ENCODE measurements at regions not wholly inside any gene's neighbourhood (a gene's known extent, or its start where the extent isn't known, plus 50 kb on each side); places are given as distances from the start of the nearest gene placed in this dataset.

GRCh38 chr9:111222757-111223156 is 107.3 kb downstream of the OR2K2 start:
- no peak for DNase-seq (ENCODE audit: low read depth, low spot score)
- in situ Hi-C loops (cut with HindIII; ENCODE audit: low pct_unique_long_range_greater_than_20kb, low sequenced_read_pairs) = no loop called here

- in situ Hi-C loops (cut with HindIII; ENCODE audit: low pct_unique_long_range_greater_than_20kb, low sequenced_read_pairs) = no loop called here
Measured at GRCh38 chr9:111212874-111213273, 117.2 kb downstream of the OR2K2 start.

GRCh38 chr9:111198936-111199335 is 131.1 kb downstream of the OR2K2 start:
- in situ Hi-C loops (cut with HindIII; ENCODE audit: low pct_unique_long_range_greater_than_20kb, low sequenced_read_pairs) = no loop called here

More at GRCh38 chr9:111212874-111213273, 117.2 kb downstream of the OR2K2 start:
- DNase-seq (ENCODE audit: low read depth, low spot score) = no peak

GRCh38 chr9:111197256-111197655 is 132.8 kb downstream of the OR2K2 start:
- in situ Hi-C loops (cut with HindIII; ENCODE audit: low pct_unique_long_range_greater_than_20kb, low sequenced_read_pairs) = no loop called here
- no peak for DNase-seq (ENCODE audit: low read depth, low spot score)

More at GRCh38 chr9:111198936-111199335, 131.1 kb downstream of the OR2K2 start:
- no peak for DNase-seq (ENCODE audit: low read depth, low spot score)

- in situ Hi-C loops (cut with HindIII; ENCODE audit: low pct_unique_long_range_greater_than_20kb, low sequenced_read_pairs) = no loop called here
- DNase-seq (ENCODE audit: low read depth, low spot score) = no peak
Measured at GRCh38 chr9:111195766-111196165, 134.3 kb downstream of the OR2K2 start.

GRCh38 chr9:111193095-111193494 is 136.9 kb downstream of the OR2K2 start:
- in situ Hi-C loops (cut with HindIII; ENCODE audit: low pct_unique_long_range_greater_than_20kb, low sequenced_read_pairs) = no loop called here
- DNase-seq (ENCODE audit: low read depth, low spot score) = no peak

- in situ Hi-C loops (cut with HindIII; ENCODE audit: low pct_unique_long_range_greater_than_20kb, low sequenced_read_pairs) = no loop called here
- no peak for DNase-seq (ENCODE audit: low read depth, low spot score)
Measured at GRCh38 chr9:111192650-111193049, 137.4 kb downstream of the OR2K2 start.

- no peak for DNase-seq (ENCODE audit: low read depth, low spot score)
- in situ Hi-C loops (cut with HindIII; ENCODE audit: low pct_unique_long_range_greater_than_20kb, low sequenced_read_pairs) = no loop called here
Measured at GRCh38 chr9:111190347-111190746, 139.7 kb downstream of the OR2K2 start.

- DNase-seq (ENCODE audit: low read depth, low spot score) = no peak
- in situ Hi-C loops (cut with HindIII; ENCODE audit: low pct_unique_long_range_greater_than_20kb, low sequenced_read_pairs) = no loop called here
Measured at GRCh38 chr9:111187376-111187775, 142.6 kb downstream of the OR2K2 start.

GRCh38 chr9:111186021-111186530 is 143.9 kb downstream of the OR2K2 start:
- no peak for DNase-seq (ENCODE audit: low read depth, low spot score)
- in situ Hi-C loops (cut with HindIII; ENCODE audit: low pct_unique_long_range_greater_than_20kb, low sequenced_read_pairs) = no loop called here

GRCh38 chr9:111180811-111181210 is 142.5 kb upstream of the LPAR1 start:
- no peak for DNase-seq (ENCODE audit: low read depth, low spot score)
- in situ Hi-C loops (cut with HindIII; ENCODE audit: low pct_unique_long_range_greater_than_20kb, low sequenced_read_pairs) = no loop called here

- in situ Hi-C loops (cut with HindIII; ENCODE audit: low pct_unique_long_range_greater_than_20kb, low sequenced_read_pairs) = no loop called here
- no peak for DNase-seq (ENCODE audit: low read depth, low spot score)
Measured at GRCh38 chr9:111179577-111179976, 141.3 kb upstream of the LPAR1 start.

GRCh38 chr9:111178331-111179055 is 140.2 kb upstream of the LPAR1 start:
- in situ Hi-C loops (cut with HindIII; ENCODE audit: low pct_unique_long_range_greater_than_20kb, low sequenced_read_pairs) = no loop called here
- DNase-seq (ENCODE audit: low read depth, low spot score) = no peak

GRCh38 chr9:111176511-111176910 is 138.2 kb upstream of the LPAR1 start:
- in situ Hi-C loops (cut with HindIII; ENCODE audit: low pct_unique_long_range_greater_than_20kb, low sequenced_read_pairs) = no loop called here
- no peak for DNase-seq (ENCODE audit: low read depth, low spot score)

- in situ Hi-C loops (cut with HindIII; ENCODE audit: low pct_unique_long_range_greater_than_20kb, low sequenced_read_pairs) = no loop called here
- no peak for DNase-seq (ENCODE audit: low read depth, low spot score)
Measured at GRCh38 chr9:111175350-111175749, 137.1 kb upstream of the LPAR1 start.

GRCh38 chr9:111167341-111167740 is 129.1 kb upstream of the LPAR1 start:
- no peak for DNase-seq (ENCODE audit: low read depth, low spot score)
- in situ Hi-C loops (cut with HindIII; ENCODE audit: low pct_unique_long_range_greater_than_20kb, low sequenced_read_pairs) = no loop called here

- DNase-seq (ENCODE audit: low read depth, low spot score) = no peak
- in situ Hi-C loops (cut with HindIII; ENCODE audit: low pct_unique_long_range_greater_than_20kb, low sequenced_read_pairs) = no loop called here
Measured at GRCh38 chr9:111163716-111164389, 125.6 kb upstream of the LPAR1 start.

GRCh38 chr9:111162026-111162425 is 123.8 kb upstream of the LPAR1 start:
- DNase-seq (ENCODE audit: low read depth, low spot score) = no peak
- in situ Hi-C loops (cut with HindIII; ENCODE audit: low pct_unique_long_range_greater_than_20kb, low sequenced_read_pairs) = no loop called here

- in situ Hi-C loops (cut with HindIII; ENCODE audit: low pct_unique_long_range_greater_than_20kb, low sequenced_read_pairs) = no loop called here
- DNase-seq (ENCODE audit: low read depth, low spot score) = no peak
Measured at GRCh38 chr9:111161015-111161415, 122.7 kb upstream of the LPAR1 start.

All from SK-MEL-5 (cell line).